ENCODE measurements at regions not wholly inside any gene's neighbourhood (a gene's known extent, or its start where the extent isn't known, plus 50 kb on each side); places are given as distances from the start of the nearest gene placed in this dataset.

DNA sequence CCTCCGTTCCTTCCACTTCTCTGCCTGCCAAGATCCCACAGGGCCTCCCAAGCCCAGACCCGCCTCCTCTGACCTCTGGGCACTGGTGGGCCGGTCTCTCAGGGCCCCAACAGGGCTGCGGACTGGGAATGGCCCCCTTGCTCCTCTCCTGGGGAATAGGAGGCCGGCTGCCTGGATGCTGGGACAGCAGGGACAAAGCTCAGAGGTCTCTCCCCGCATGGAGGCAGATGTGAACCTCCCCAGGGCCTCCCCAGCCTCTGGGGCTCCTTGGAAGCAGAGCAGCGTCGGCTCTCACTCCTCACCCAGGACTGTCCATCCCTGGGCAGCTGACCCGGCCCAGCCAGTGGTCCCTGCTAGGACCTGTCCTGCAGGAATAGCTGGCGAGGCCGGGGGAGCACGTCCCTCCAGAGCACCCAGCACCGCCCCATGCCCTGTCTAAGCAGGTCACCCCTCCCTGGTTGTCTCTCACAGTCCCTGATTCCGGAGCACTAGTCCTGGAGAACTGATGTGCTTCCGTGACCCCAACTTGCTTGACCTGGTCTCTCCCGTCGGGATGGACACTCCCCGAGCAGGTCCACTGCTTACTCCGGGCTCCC is 85.8 kb downstream of the RTL6 start:
- Histone ChIP-seq H3K4me1 (replicated peaks) (no peaks in the 10 kb centered on the region), H3K27ac (no peak overlapping the region), H3K4me3 (no peak overlapping the region), H3K9me3 (no peaks in the 10 kb centered on the region), H3K36me3 (no peaks in the 10 kb centered on the region), H3K27me3 (replicated peaks; ENCODE audit: insufficient read depth) (no peaks in the 10 kb centered on the region)
- 82% methylated on average over 17 of the region's 19 CpGs for WGBS
- intact Hi-C loops (cut with DNase I) = no loop called here
- TF ChIP-seq POLR2AphosphoS5 (IDR thresholded peaks at IDR 0.05) = no peak
- TF ChIP-seq POLR2A (IDR thresholded peaks at IDR 0.05) = no peak
- no peak for TF ChIP-seq CTCF (IDR thresholded peaks at IDR 0.05)
- DNase-seq (ENCODE audit: low spot score) = no peak

- no peak overlapping the region for H3K27ac ChIP-seq
- TF ChIP-seq POLR2A (IDR thresholded peaks at IDR 0.05) (no peak), POLR2AphosphoS5 (IDR thresholded peaks at IDR 0.05) (no peak), CTCF (IDR thresholded peaks at IDR 0.05) (no peak)
- H3K4me1 ChIP-seq (replicated peaks) = no peaks in the 10 kb centered on the region
- H3K4me3 ChIP-seq = no peak overlapping the region
- intact Hi-C loops (cut with DNase I) = no loop called here
- H3K9me3 ChIP-seq = no peaks in the 10 kb centered on the region
- H3K27me3 ChIP-seq (replicated peaks; ENCODE audit: insufficient read depth) = no peaks in the 10 kb centered on the region
- no peaks in the 10 kb centered on the region for H3K36me3 ChIP-seq
- DNase-seq (ENCODE audit: low spot score) = no peak
- WGBS = 67% methylated on average over 37 of the region's 37 CpGs
These were observed 86.6 kb downstream of the RTL6 start for GRCh38 chr22:44411226-44412135.

DNA sequence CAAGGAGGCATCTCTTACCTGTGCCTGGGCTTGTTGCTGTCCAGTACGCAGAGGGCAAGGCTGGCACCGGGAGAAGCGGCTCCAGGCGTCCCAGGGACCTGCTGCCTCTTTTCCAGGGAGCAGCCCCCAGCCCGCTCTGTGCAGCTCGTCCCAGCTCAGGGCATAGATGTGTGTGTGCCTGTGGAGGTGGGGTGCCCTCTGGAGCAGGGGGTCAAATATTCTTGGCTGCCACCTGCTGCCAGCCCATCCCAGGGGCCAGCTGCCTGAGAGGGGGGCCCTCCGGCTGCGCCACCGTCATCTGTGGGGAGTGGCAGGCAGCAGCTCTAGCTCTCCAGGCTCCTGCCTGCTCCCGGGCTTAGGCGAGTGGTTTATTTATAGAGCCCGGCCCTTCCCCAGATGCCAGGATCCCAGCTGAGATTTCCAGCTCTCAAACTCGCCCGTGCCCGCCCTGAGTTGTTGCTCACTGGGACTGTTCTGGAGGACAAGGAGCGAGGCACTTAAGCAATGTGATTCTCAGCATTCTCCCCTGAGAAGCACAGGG is 87.5 kb downstream of the RTL6 start:
- 70% methylated on average over 16 of the region's 16 CpGs for WGBS

GRCh38 chr22:44409974-44410316 is 88.1 kb downstream of the RTL6 start:
- TF ChIP-seq POLR2AphosphoS5 (IDR thresholded peaks at IDR 0.05) (no peak), CTCF (IDR thresholded peaks at IDR 0.05) (no peak), POLR2A (IDR thresholded peaks at IDR 0.05) (no peak)
- WGBS = 81% methylated on average over 7 of the region's 7 CpGs

More for the DNA sequence above, 87.5 kb downstream of the RTL6 start:
- intact Hi-C loops (cut with DNase I) = no loop called here
- no peaks in the 10 kb centered on the region for H3K4me1 ChIP-seq (replicated peaks)
- no peak overlapping the region for H3K4me3 ChIP-seq
- H3K9me3 ChIP-seq = no peaks in the 10 kb centered on the region
- TF ChIP-seq POLR2A (IDR thresholded peaks at IDR 0.05) (no peak), CTCF (IDR thresholded peaks at IDR 0.05) (no peak), POLR2AphosphoS5 (IDR thresholded peaks at IDR 0.05) (no peak)
- no peak overlapping the region for H3K27ac ChIP-seq
- no peak for DNase-seq (ENCODE audit: low spot score)
- H3K27me3 ChIP-seq (replicated peaks; ENCODE audit: insufficient read depth) = no peaks in the 10 kb centered on the region
- H3K36me3 ChIP-seq = no peaks in the 10 kb centered on the region

More at GRCh38 chr22:44409974-44410316, 88.1 kb downstream of the RTL6 start:
- intact Hi-C loops (cut with DNase I) = no loop called here
- H3K4me3 ChIP-seq = no peak overlapping the region
- no peaks in the 10 kb centered on the region for H3K4me1 ChIP-seq (replicated peaks)
- H3K36me3 ChIP-seq = no peaks in the 10 kb centered on the region
- DNase-seq (ENCODE audit: low spot score) = no peak
- H3K27me3 ChIP-seq (replicated peaks; ENCODE audit: insufficient read depth) = no peaks in the 10 kb centered on the region
- H3K27ac ChIP-seq = no peak overlapping the region
- H3K9me3 ChIP-seq = no peaks in the 10 kb centered on the region

All from prostate gland (tissue), 2 donors.